Hematopoietic multipotent progenitor cell treated with erythropoietin and hydrocortisone succinate and interleukin-3 and kit ligand, for 4 days (in vitro differentiated cells): ENCODE measurements at regions not wholly inside any gene's neighbourhood (a gene's known extent, or its start where the extent isn't known, plus 50 kb on each side); places are given as distances from the start of the nearest gene placed in this dataset.
A peak's percentile ranks its signal among the peaks of the same experiment; 100 is the strongest.

ENCODE experiments used
- DNase-seq: peaks from one replicate; pipeline ENCODE4 v3.0.0-alpha.2; 2015

DNA sequence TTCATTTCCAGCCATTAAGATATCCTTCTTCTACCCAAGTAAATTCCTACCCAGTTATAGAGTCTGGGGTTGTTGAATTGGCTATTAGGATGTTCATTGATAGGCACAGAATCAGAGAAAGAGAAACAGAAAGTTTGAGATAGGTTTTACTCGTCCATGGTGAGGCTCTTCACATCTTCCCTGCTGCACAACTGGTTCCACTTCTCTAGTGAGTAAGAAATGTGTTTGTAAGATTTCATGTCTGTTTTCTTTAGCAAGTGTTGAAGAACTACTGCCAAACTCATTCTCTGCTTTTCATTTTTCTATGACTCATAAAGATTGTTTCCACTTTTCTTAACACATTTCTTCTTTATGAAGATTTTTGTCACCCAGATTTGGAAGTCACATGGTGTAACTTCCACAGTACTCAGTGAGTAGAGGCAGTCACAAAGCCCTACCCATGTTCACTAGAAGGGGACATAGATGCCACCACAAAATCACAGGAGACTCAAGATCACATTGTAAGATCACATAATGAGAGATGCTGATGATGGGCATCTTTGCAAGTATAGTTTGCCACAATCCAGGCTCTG lies 152.3 kb downstream of the SNX7 start:
- no peak for DNase-seq

DNA sequence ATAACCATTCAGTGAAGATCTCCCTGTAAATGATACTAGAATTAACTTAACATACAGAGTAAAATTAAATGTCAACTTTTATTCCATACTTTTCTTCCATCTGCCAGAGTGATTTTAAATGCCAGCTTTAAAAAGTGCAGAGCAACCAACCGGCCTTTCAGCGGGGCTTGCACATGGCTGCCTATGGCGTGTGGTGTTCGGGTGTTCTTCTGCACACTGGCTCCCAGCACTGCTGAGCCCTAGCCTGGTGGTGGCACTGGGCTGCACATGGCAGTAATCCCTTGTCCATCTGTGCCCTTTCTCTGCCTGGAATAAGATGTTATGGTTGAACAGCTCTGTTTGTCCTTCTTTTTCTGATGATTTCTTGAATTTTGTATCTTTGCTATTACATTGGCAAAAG lies 156.3 kb downstream of the SNX7 start:
- DNase-seq, result no peak

DNA sequence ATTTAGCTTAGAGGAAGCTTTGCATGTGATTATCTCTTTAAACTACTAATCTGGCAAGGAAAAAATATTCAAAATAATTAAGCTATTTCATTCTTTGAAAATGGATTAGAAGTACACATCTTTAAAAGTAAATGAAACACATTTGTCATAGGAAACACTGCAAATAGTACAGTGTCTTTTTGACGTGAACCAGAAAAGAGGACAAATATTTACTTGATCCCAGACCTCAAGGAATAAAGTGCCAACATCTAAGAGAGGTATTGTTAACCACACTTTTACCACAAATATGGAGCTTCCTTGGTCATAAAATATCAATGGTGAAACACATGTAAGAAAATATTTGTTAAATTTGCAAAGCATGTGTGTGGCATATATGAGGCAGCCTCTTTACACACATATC lies 159.9 kb downstream of the SNX7 start:
- DNase-seq, result no peak

DNA sequence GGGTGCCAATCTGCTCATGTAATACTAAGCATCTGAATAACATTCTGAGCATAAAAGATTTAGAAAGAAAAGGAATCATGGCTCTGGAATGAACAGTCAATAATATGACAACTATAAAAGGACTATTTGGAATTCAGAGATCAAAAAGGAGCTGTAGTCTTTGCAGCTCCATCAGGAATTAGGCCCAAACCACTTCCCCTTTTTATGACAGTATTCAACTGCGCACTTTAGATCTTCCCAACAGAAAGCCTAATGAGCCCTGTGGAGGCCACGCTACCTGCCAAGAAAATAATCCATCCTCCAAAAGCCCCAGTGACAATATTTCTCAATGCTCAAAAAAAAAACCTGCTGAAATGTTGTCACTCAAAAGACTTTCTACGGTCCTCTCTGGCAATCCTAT lies 163.2 kb downstream of the SNX7 start:
- DNase-seq, result peak; percentile 6

DNA sequence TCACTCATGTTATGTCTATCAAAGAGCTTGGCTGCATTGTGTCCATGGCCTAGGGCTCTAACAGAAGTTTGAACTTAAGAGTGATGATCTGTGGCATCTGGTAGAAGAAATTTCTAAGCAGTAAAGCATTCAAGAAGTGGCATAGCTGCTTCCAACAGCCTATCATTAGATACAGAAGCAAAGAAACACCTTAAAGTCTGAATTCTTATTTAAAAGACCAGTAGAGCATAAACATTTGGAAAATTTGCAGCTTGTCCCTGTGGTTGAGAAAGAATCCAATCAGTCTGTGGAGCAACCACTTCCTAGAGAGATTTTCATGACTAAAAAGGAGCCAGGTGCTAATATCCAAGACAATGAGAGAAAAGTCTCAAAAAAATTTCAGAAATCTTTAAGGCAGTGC lies 165.5 kb downstream of the SNX7 start:
- no peak for DNase-seq

DNA sequence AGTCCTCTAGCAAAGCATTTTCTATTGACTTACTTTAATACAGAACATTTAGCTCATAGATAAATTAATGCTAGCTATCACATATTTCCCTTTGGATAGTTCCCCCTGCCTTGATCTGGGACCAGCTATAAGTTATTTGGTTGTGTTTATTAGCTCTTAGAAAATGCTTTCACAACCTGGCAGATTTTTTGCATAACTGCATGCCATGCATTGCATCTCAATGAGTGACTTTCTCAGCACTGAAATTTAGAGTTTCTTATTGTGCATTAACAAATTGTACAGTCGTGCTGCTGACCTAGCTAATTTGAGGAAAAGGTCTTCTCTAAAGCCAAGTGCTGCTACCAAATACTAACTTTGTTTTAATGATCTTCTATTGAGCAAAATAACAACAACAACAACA lies 164.8 kb downstream of the PLPPR5 start:
- no peak for DNase-seq
